Non-pigmented ciliary epithelial cell (primary cell): ENCODE measurements at regions not wholly inside any gene's neighbourhood (a gene's known extent, or its start where the extent isn't known, plus 50 kb on each side); places are given as distances from the start of the nearest gene placed in this dataset.

ENCODE experiments used
- DNase-seq: peaks from one replicate; pipeline ENCODE4 v3.0.0-alpha.2; 2010; ENCODE audit warnings: low read depth

GRCh38 chr6:30806581-30807183 lies 62.3 kb upstream of the IER3 start:
- no peak for DNase-seq

GRCh38 chr6:30804333-30804732 lies 60.0 kb upstream of the IER3 start:
- no peak for DNase-seq

GRCh38 chr6:30802731-30803130 lies 58.4 kb upstream of the IER3 start:
- DNase-seq: no peak

GRCh38 chr6:30801950-30802349 lies 57.6 kb upstream of the IER3 start:
- DNase-seq: no peak

- DNase-seq: no peak
These were observed 56.5 kb upstream of the IER3 start for GRCh38 chr6:30800871-30801270.

GRCh38 chr6:30799210-30799609 lies 54.9 kb upstream of the IER3 start:
- DNase-seq: no peak

- DNase-seq: no peak
These were observed 54.1 kb upstream of the IER3 start for GRCh38 chr6:30798494-30798893.

GRCh38 chr6:30795549-30796293 lies 51.4 kb upstream of the IER3 start:
- no peak for DNase-seq
